HCT116 (cell line): ENCODE measurements at regions not wholly inside any gene's neighbourhood (a gene's known extent, or its start where the extent isn't known, plus 50 kb on each side); places are given as distances from the start of the nearest gene placed in this dataset.

Experiments used
- ATAC-seq: fragments of 200-7000 bp; cut with Tn5 transposase; 2 replicates; pipeline ENCODE4 v1.9.1; 2020; ENCODE audit warnings: mild to moderate bottlenecking, moderate library complexity
- BruUV-seq: library from RNA; stranded (reverse); fragments of 400-500 nt; replicated peaks from 2 replicates; lab custom pipeline; 2021; lab: Mats Ljungman, UMichigan
- CTCF ChIA-PET: fragments of 300-600 bp; sonication (Branson Sonifier 250); formaldehyde crosslinking; loops from one replicate; lab custom pipeline; 2021; ENCODE audit warnings: antibody characterized with exemption; lab: Charles Lee
- POLR2A ChIA-PET: fragments of 300-600, 350-600 bp; sonication (Branson Sonifier 250); formaldehyde crosslinking; loops from one replicate; lab custom pipeline; 2021; ENCODE audit warnings: antibody characterized with exemption; lab: Charles Lee
- RAD21 ChIA-PET, 2 experiments: fragments of 300-600 bp; sonication (Branson Sonifier 250); formaldehyde crosslinking; loops; one replicate each; lab custom pipeline; 2023; ENCODE audit warnings: low total read pairs in 2 of 2; ENCODE audit not compliant: uncharacterized antibody in 2 of 2, unreplicated experiment in 2 of 2, low non-redundant PET in 1 of 2; lab: Charles Lee
- DNase-seq: peaks from one replicate; pipeline ENCODE4 v3.0.0-alpha.2; 2010; ENCODE audit warnings: low read depth, low spot score
- H2AFZ ChIP-seq: fragments of 200-600 bp; shearing (Covaris generic), sonication (generic); 2 replicates; pipeline ENCODE4 v1.6.1; 2017; ENCODE audit warnings: low read depth, mixed run types, mixed read lengths, antibody characterized with exemption, low read length; ENCODE audit not compliant: poor library complexity, severe bottlenecking
- H3K27ac ChIP-seq: 2 replicates; pipeline ENCODE4 v1.5.1; 2012; ENCODE audit warnings: low read depth, low read length
- H3K27me3 ChIP-seq: fragments of 200-600 bp; sonication (generic); 2 replicates; pipeline ENCODE4 v1.6.1; 2016; ENCODE audit warnings: mixed run types, low read length, mixed read lengths; ENCODE audit not compliant: insufficient read depth
- H3K36me3 ChIP-seq, 2 experiments: fragments of 200-500 bp in 1 of 2; fragments of 200-600 bp in 1 of 2; sonication (Bioruptor generic) in 1 of 2; sonication (generic) in 1 of 2; 2 replicates each; pipeline versions ENCODE4 v1.5.1 to v1.6.1; 2014 to 2016; ENCODE audit warnings: low read length in 2 of 2, inconsistent platforms in 1 of 2, mixed read lengths in 1 of 2, mixed run types in 1 of 2; ENCODE audit not compliant: insufficient read depth in 2 of 2, control insufficient read depth in 1 of 2
- H3K4me1 ChIP-seq, 2 experiments: fragments of 200-600 bp in 1 of 2; sonication (generic) in 1 of 2; 2 replicates each; pipeline versions ENCODE4 v1.5.1 to v1.6.1; 2012 to 2017; ENCODE audit warnings: low read length in 2 of 2, inconsistent platforms in 1 of 2, mild to moderate bottlenecking in 1 of 2, mixed read lengths in 1 of 2, mixed run types in 1 of 2, moderate library complexity in 1 of 2; ENCODE audit not compliant: insufficient read depth in 2 of 2, control insufficient read depth in 1 of 2
- H3K4me2 ChIP-seq: fragments of 200-600 bp; sonication (generic); 2 replicates; pipeline ENCODE4 v1.6.1; 2017; ENCODE audit warnings: mixed run types, low read length, mixed read lengths
- H3K4me3 ChIP-seq, 2 experiments: fragments of 200-600 bp in 1 of 2; sonication (generic) in 1 of 2; replicated peaks in 1 of 2; 2 replicates each; pipeline ENCODE4 v1.5.1; 2011 to 2016; ENCODE audit warnings: low read length in 2 of 2, control low read depth in 1 of 2, low read depth in 1 of 2, mild to moderate bottlenecking in 1 of 2, mixed read lengths in 1 of 2, mixed run types in 1 of 2
- H3K79me2 ChIP-seq: fragments of 200-600 bp; sonication (generic); 2 replicates; pipeline ENCODE4 v1.6.1; 2017; ENCODE audit warnings: mild to moderate bottlenecking, mixed run types, low read length, moderate library complexity, mixed read lengths; ENCODE audit not compliant: insufficient read depth
- H3K9ac ChIP-seq: fragments of 200-600 bp; sonication (generic); 2 replicates; pipeline ENCODE4 v1.6.1; 2016; ENCODE audit warnings: low read length, mixed read lengths
- H3K9me2 ChIP-seq: fragments of 200-600 bp; sonication (generic), shearing (Covaris generic); 2 replicates; pipeline ENCODE4 v1.6.1; 2017; ENCODE audit warnings: mixed run types, mild to moderate bottlenecking, moderate library complexity; ENCODE audit not compliant: insufficient read depth
- H3K9me3 ChIP-seq, 2 experiments: fragments of 200-500 bp in 1 of 2; fragments of 200-600 bp in 1 of 2; sonication (Bioruptor generic) in 1 of 2; sonication (generic) in 1 of 2; 2 replicates each; pipeline ENCODE4 v1.6.1; 2014 to 2017; ENCODE audit warnings: low read length in 2 of 2, mixed read lengths in 2 of 2, inconsistent platforms in 1 of 2, low read depth in 1 of 2, mild to moderate bottlenecking in 1 of 2, mixed run types in 1 of 2, moderate library complexity in 1 of 2; ENCODE audit not compliant: control insufficient read depth in 1 of 2, insufficient read depth in 1 of 2
- H4K20me1 ChIP-seq: fragments of 200-600 bp; sonication (generic), shearing (Covaris generic); 2 replicates; pipeline ENCODE4 v1.6.1; 2017; ENCODE audit warnings: mixed run types, mild to moderate bottlenecking, moderate library complexity; ENCODE audit not compliant: insufficient read depth
- ATF3 ChIP-seq: IDR thresholded peaks from 2 replicates; pipeline ENCODE4 v1.6.1; 2012
- CTCF ChIP-seq, 3 experiments: fragments of 200-600 bp in 1 of 3; sonication (generic) in 1 of 3; IDR thresholded peaks in 2 of 3; conservative IDR thresholded peaks in 1 of 3; 2 replicates each; pipeline ENCODE4 v1.5.1; 2012 to 2017; ENCODE audit warnings: low read depth in 2 of 3, low read length in 2 of 3, antibody characterized with exemption in 1 of 3, borderline replicate concordance in 1 of 3, control low read depth in 1 of 3, mild to moderate bottlenecking in 1 of 3, mixed read lengths in 1 of 3, mixed run types in 1 of 3, moderate library complexity in 1 of 3; ENCODE audit not compliant: insufficient read depth in 1 of 3
- EZH2phosphoT487 ChIP-seq: fragments of 200-600 bp; IDR thresholded peaks from 2 replicates; pipeline ENCODE4 v1.6.1; 2018; ENCODE audit warnings: antibody characterized with exemption, borderline replicate concordance
- FOSL1 ChIP-seq: IDR thresholded peaks from 2 replicates; pipeline ENCODE4 v1.6.1; 2012; ENCODE audit warnings: low read depth
- TCF7L2 ChIP-seq: IDR thresholded peaks from 2 replicates; pipeline ENCODE4 v1.7.0; 2011; ENCODE audit warnings: borderline replicate concordance, inconsistent platforms; ENCODE audit not compliant: insufficient read depth, insufficient read length; ENCODE audit errors: extremely low read depth
- intact Hi-C: fragments of 100-400 bp; cut with micrococcal nuclease; formaldehyde crosslinking; loops from 2 replicates; pipeline ENCODE4 v1.10.0; 2022
- TF ChIP-seq, protein P1 (sequence below): IDR thresholded peaks from 2 replicates; pipeline ENCODE4 v1.6.1; 2012

GRCh38 chr10:85477979-85478378 is 888.6 kb downstream of the GRID1 start (continued):
- no peak for TF ChIP-seq CTCF (IDR thresholded peaks at IDR 0.05 in 2 of 3, conservative IDR thresholded peaks at IDR 0.05 in 1 of 3; ENCODE audit: borderline replicate concordance in 1 of 3, insufficient read depth in 1 of 3, low read depth in 2 of 3, low read length in 2 of 3)

DNA sequence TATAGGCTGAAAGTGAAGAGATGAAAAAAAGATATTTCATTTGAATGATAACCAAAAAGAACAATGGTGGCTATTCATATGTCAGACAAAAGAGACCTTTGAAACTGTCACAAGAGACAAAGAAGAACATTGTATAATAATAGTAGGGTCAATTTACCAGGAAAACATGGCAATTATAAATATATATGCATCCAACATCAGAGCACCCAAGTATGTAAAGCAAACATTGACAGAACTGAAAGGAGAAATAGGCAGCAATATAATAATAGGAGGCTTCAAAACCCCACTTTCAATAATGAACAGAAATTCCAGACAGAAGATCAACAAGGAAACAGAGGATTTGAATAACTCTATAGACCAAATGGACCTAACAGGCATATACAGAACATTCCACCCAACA is 876.2 kb downstream of the GRID1 start:
- intact Hi-C loops = no loop called here
- Histone ChIP-seq H4K20me1 (no peaks in the 10 kb centered on the region), H3K36me3 (no peaks in the 10 kb centered on the region), H3K4me1 (no peaks in the 10 kb centered on the region), H3K79me2 (no peaks in the 10 kb centered on the region), H3K9me3 (no peaks in the 10 kb centered on the region), H3K27me3 (peaks cover 33% of the 10 kb centered on the region; the same call in 1 of the 2 replicates), H3K9me2 (no peaks in the 10 kb centered on the region), H3K4me3 (no peak overlapping the region), H2AFZ (no peak overlapping the region), H3K9ac (no peak overlapping the region), H3K4me2 (no peak overlapping the region), H3K27ac (no peak overlapping the region)
- ChIA-PET CTCF (no interaction called here), RAD21 (no interaction called here), POLR2A (no interaction called here)
- no peak for TF ChIP-seq FOSL1
- no peak for TF ChIP-seq TCF7L2
- TF ChIP-seq ATF3 = no peak
- no peak for TF ChIP-seq EZH2phosphoT487
- TF ChIP-seq, protein P1, sequence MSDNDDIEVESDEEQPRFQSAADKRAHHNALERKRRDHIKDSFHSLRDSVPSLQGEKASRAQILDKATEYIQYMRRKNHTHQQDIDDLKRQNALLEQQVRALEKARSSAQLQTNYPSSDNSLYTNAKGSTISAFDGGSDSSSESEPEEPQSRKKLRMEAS = no peak
- DNase-seq (no peak), ATAC-seq (no peak)
- BruUV-seq = no TSS peak
